ENCODE measurements at regions not wholly inside any gene's neighbourhood (a gene's known extent, or its start where the extent isn't known, plus 50 kb on each side); places are given as distances from the start of the nearest gene placed in this dataset.

DNA sequence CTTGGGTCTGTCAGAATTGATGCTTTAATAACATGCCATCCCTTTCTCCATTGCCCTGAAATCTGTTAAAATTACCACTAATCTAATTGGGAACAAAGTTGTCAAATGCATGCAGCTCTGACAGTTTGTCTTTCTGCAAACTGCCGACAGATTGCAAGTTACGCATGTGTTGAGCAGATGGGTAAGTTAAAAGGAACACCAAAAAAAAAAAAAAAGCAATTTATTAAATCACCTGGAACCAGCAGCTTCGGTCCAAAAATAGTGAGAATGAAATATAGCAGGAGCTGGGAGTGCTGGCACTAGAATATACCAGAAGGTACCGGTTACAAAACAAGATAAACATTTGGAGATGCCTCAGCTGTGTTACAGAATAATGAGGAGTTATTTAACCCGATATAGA lies 149.6 kb upstream of the C1orf87 start (continued):
- TF ChIP-seq, protein P1, sequence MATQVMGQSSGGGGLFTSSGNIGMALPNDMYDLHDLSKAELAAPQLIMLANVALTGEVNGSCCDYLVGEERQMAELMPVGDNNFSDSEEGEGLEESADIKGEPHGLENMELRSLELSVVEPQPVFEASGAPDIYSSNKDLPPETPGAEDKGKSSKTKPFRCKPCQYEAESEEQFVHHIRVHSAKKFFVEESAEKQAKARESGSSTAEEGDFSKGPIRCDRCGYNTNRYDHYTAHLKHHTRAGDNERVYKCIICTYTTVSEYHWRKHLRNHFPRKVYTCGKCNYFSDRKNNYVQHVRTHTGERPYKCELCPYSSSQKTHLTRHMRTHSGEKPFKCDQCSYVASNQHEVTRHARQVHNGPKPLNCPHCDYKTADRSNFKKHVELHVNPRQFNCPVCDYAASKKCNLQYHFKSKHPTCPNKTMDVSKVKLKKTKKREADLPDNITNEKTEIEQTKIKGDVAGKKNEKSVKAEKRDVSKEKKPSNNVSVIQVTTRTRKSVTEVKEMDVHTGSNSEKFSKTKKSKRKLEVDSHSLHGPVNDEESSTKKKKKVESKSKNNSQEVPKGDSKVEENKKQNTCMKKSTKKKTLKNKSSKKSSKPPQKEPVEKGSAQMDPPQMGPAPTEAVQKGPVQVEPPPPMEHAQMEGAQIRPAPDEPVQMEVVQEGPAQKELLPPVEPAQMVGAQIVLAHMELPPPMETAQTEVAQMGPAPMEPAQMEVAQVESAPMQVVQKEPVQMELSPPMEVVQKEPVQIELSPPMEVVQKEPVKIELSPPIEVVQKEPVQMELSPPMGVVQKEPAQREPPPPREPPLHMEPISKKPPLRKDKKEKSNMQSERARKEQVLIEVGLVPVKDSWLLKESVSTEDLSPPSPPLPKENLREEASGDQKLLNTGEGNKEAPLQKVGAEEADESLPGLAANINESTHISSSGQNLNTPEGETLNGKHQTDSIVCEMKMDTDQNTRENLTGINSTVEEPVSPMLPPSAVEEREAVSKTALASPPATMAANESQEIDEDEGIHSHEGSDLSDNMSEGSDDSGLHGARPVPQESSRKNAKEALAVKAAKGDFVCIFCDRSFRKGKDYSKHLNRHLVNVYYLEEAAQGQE (IDR thresholded peaks at IDR 0.05), result no peak
- TF ChIP-seq NR2F2 (IDR thresholded peaks at IDR 0.05) (no peak), EGR1 (IDR thresholded peaks at IDR 0.05; ENCODE audit: low read depth in 2 of 2) (no peak), JUND (IDR thresholded peaks at IDR 0.05) (no peak)

DNA sequence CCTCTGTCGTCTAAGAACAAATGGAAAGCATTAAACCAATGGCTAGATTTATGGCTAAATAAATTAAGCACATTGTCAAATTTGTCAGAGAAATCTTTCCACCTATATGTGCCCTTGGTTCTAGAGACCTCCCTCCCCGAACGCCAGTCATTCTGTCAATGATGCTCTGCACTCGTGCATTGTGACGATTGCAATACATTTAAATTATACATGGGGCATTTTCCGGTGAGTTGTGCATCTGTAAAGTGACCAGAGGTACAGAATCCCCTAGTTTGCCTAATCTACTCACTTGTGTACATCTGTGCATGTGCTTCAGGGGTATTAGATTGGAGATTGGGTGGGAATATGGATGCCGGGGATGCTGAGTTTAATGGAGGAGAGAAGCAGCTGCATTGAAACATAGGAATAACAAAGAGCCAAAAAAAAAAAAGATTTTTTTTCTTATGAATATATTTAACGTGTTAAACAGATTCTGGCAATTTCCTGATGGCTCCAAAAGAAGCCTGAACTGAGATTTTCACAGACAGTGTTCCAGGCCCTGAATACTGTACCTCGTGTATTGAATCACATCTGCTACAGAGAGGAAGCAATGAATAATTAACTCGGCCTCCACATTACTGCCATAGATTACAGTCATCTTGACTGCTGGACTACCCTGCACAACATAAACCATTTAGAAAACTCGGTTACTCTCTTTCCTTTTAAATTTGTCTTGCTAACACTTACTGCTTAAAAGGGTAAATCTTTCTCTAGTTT lies 149.0 kb upstream of the C1orf87 start:
- 86% methylated on average over 11 of the region's 11 CpGs for WGBS
- no peak overlapping the region for H3K9ac ChIP-seq (ENCODE audit: low read depth in 1 of 2, low read length in 2 of 2)
- TF ChIP-seq FOXA1 (IDR thresholded peaks at IDR 0.05) (no peak), HNF4G (IDR thresholded peaks at IDR 0.05) (no peak), SP1 (IDR thresholded peaks at IDR 0.05) (no peak), TAF1 (conservative IDR thresholded peaks at IDR 0.05) (no peak), RXRA (IDR thresholded peaks at IDR 0.05) (no peak), EGR1 (IDR thresholded peaks at IDR 0.05; ENCODE audit: low read depth in 2 of 2) (no peak), YY1 (IDR thresholded peaks at IDR 0.05) (no peak), GABPA (IDR thresholded peaks at IDR 0.05 in 1 of 2, conservative IDR thresholded peaks at IDR 0.05 in 1 of 2) (no peak), RAD21 (IDR thresholded peaks at IDR 0.05) (no peak), NR2F2 (IDR thresholded peaks at IDR 0.05) (no peak), HNF4A (conservative IDR thresholded peaks at IDR 0.05) (no peak), JUND (IDR thresholded peaks at IDR 0.05) (no peak), FOXA2 (IDR thresholded peaks at IDR 0.05) (no peak)
- TF ChIP-seq, protein P2, sequence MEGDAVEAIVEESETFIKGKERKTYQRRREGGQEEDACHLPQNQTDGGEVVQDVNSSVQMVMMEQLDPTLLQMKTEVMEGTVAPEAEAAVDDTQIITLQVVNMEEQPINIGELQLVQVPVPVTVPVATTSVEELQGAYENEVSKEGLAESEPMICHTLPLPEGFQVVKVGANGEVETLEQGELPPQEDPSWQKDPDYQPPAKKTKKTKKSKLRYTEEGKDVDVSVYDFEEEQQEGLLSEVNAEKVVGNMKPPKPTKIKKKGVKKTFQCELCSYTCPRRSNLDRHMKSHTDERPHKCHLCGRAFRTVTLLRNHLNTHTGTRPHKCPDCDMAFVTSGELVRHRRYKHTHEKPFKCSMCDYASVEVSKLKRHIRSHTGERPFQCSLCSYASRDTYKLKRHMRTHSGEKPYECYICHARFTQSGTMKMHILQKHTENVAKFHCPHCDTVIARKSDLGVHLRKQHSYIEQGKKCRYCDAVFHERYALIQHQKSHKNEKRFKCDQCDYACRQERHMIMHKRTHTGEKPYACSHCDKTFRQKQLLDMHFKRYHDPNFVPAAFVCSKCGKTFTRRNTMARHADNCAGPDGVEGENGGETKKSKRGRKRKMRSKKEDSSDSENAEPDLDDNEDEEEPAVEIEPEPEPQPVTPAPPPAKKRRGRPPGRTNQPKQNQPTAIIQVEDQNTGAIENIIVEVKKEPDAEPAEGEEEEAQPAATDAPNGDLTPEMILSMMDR (IDR thresholded peaks at IDR 0.05; ENCODE audit: low read depth, low read length, missing input control), result no peak
- TF ChIP-seq, protein P3, sequence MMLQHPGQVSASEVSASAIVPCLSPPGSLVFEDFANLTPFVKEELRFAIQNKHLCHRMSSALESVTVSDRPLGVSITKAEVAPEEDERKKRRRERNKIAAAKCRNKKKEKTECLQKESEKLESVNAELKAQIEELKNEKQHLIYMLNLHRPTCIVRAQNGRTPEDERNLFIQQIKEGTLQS (IDR thresholded peaks at IDR 0.05), result no peak
- TF ChIP-seq, protein P4, sequence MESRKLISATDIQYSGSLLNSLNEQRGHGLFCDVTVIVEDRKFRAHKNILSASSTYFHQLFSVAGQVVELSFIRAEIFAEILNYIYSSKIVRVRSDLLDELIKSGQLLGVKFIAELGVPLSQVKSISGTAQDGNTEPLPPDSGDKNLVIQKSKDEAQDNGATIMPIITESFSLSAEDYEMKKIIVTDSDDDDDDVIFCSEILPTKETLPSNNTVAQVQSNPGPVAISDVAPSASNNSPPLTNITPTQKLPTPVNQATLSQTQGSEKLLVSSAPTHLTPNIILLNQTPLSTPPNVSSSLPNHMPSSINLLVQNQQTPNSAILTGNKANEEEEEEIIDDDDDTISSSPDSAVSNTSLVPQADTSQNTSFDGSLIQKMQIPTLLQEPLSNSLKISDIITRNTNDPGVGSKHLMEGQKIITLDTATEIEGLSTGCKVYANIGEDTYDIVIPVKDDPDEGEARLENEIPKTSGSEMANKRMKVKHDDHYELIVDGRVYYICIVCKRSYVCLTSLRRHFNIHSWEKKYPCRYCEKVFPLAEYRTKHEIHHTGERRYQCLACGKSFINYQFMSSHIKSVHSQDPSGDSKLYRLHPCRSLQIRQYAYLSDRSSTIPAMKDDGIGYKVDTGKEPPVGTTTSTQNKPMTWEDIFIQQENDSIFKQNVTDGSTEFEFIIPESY (IDR thresholded peaks at IDR 0.05), result no peak
- TF ChIP-seq, protein P1 (IDR thresholded peaks at IDR 0.05), result no peak
- TF ChIP-seq, protein P5, sequence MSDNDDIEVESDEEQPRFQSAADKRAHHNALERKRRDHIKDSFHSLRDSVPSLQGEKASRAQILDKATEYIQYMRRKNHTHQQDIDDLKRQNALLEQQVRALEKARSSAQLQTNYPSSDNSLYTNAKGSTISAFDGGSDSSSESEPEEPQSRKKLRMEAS (IDR thresholded peaks at IDR 0.05), result no peak
- H3K4me3 ChIP-seq (ENCODE audit: low read depth in 1 of 3, low read length in 3 of 3), result no peak overlapping the region
- no peak for DNase-seq (ENCODE audit: low spot score)
- H3K9me3 ChIP-seq (ENCODE audit: control insufficient read depth in 4 of 4, low read length in 3 of 4), result no peaks in the 10 kb centered on the region
- H3K36me3 ChIP-seq (ENCODE audit: control insufficient read depth in 4 of 4, insufficient read depth in 3 of 4, low read depth in 1 of 4, low read length in 3 of 4), result no peaks in the 10 kb centered on the region
- H3K4me1 ChIP-seq (ENCODE audit: control insufficient read depth in 4 of 4, insufficient read depth in 4 of 4, low read length in 3 of 4), result no peaks in the 10 kb centered on the region
- H3K27me3 ChIP-seq (ENCODE audit: control insufficient read depth in 4 of 4, insufficient read depth in 4 of 4, low read length in 3 of 4), result no peaks in the 10 kb centered on the region
- no peak overlapping the region for H3K27ac ChIP-seq (ENCODE audit: low read depth in 1 of 2, low read length in 2 of 2)
